A549 (cell line): ENCODE measurements at regions not wholly inside any gene's neighbourhood (a gene's known extent, or its start where the extent isn't known, plus 50 kb on each side); places are given as distances from the start of the nearest gene placed in this dataset.

ENCODE experiments used
- ATAC-seq, 2 experiments: fragments of 200-7000 bp in 1 of 2; fragments of >200 bp in 1 of 2; cut with Nextera tagmentation in 1 of 2; cut with Tn5 transposase in 1 of 2; 3 replicates each; pipeline versions ENCODE4 v1.8.0 to v1.9.1; 2018 to 2020; ENCODE audit warnings: mild to moderate bottlenecking in 1 of 2, moderate library complexity in 1 of 2
- CTCF ChIA-PET: fragments of 300-600 bp; sonication (Branson Sonifier 250); formaldehyde crosslinking; extraction: SDS; loops from one replicate; lab custom pipeline; 2021; ENCODE audit warnings: antibody characterized with exemption, inconsistent platforms; lab: Yijun Ruan, JAX
- POLR2A ChIA-PET: fragments of 350-600 bp; formaldehyde crosslinking; extraction: SDS; loops from one replicate; lab custom pipeline; 2021; ENCODE audit warnings: antibody characterized with exemption, inconsistent platforms; lab: Yijun Ruan, JAX
- DNase-seq, 2 experiments: peaks; one replicate each; pipeline versions ENCODE4 v3.0.0 to v3.0.0-alpha.2; 2011 to 2016; ENCODE audit warnings: low read depth in 1 of 2, low spot score in 1 of 2
- FAIRE-seq: peaks from 2 replicates; lab custom pipeline; 2011; peaks lifted over from hg19 to GRCh38; lab: Jason Lieb, UNC
- H3K27ac ChIP-seq, 2 experiments: fragments of >200 bp; sonication (Bioruptor Twin); formaldehyde crosslinking; 3 replicates each; pipeline ENCODE4 v1.5.1; 2016 to 2017
- H3K4me1 ChIP-seq: fragments of >200 bp; sonication (Bioruptor Twin); formaldehyde crosslinking; 3 replicates; pipeline ENCODE4 v1.6.1; 2016
- H3K4me2 ChIP-seq: fragments of >200 bp; sonication (Bioruptor Twin); formaldehyde crosslinking; 3 replicates; pipeline ENCODE4 v1.6.1; 2016
- H3K4me3 ChIP-seq: fragments of >200 bp; sonication (Bioruptor Twin); formaldehyde crosslinking; 3 replicates; pipeline ENCODE4 v1.5.1; 2016
- H3K9me3 ChIP-seq: fragments of >200 bp; sonication (Bioruptor Twin); formaldehyde crosslinking; 3 replicates; pipeline ENCODE4 v1.6.1; 2016
- ATOH8 ChIP-seq: fragments of 250-450 bp; sonication (Bioruptor Pico); IDR thresholded peaks from 2 replicates; pipeline ENCODE4 v1.5.0; 2020; ENCODE audit warnings: low read depth, mild to moderate bottlenecking, moderate library complexity
- BCL3 ChIP-seq: fragments of >200 bp; sonication (Bioruptor Twin); formaldehyde crosslinking; IDR thresholded peaks from 3 replicates; pipeline ENCODE4 v1.6.1; 2016
- BHLHE40 ChIP-seq: IDR thresholded peaks from 2 replicates; pipeline ENCODE4 v1.6.1; 2012; ENCODE audit warnings: low read depth, low read length, inconsistent platforms
- CBX2 ChIP-seq: fragments of 200-600 bp; sonication (generic); IDR thresholded peaks from 2 replicates; pipeline ENCODE4 v1.6.1; 2016; ENCODE audit warnings: low read depth, mild to moderate bottlenecking, borderline replicate concordance
- CEBPB ChIP-seq, 2 experiments: fragments of >200 bp in 1 of 2; sonication (Bioruptor Twin) in 1 of 2; formaldehyde crosslinking in 1 of 2; IDR thresholded peaks; 2 replicates each; pipeline ENCODE4 v1.6.1; 2012 to 2016
- CHD2 ChIP-seq: fragments of 150-350 bp; IDR thresholded peaks from 2 replicates; pipeline ENCODE4 v1.6.1; 2014; ENCODE audit warnings: low read length; ENCODE audit not compliant: partially characterized antibody
- E2F6 ChIP-seq: IDR thresholded peaks from 2 replicates; pipeline ENCODE4 v1.6.1; 2012; ENCODE audit warnings: low read depth, borderline replicate concordance
- EHF ChIP-seq: fragments of 250-450 bp; sonication (Bioruptor Pico); IDR thresholded peaks from 2 replicates; pipeline ENCODE4 v1.5.0; 2020; ENCODE audit warnings: mild to moderate bottlenecking
- ESRRA ChIP-seq: fragments of 150-350 bp; IDR thresholded peaks from 2 replicates; pipeline ENCODE4 v1.6.1; 2014; ENCODE audit warnings: mild to moderate bottlenecking, low read length, borderline replicate concordance
- FOSB ChIP-seq: fragments of 250-450 bp; sonication (Bioruptor Pico); IDR thresholded peaks from 2 replicates; pipeline ENCODE4 v1.5.0; 2020; ENCODE audit warnings: mild to moderate bottlenecking, moderate library complexity
- FOXS1 ChIP-seq: fragments of 250-450 bp; sonication (Bioruptor Pico); IDR thresholded peaks from 2 replicates; pipeline ENCODE4 v1.5.0; 2020; ENCODE audit warnings: mild to moderate bottlenecking, moderate library complexity
- HDAC2 ChIP-seq: fragments of 200-600 bp; sonication (generic); IDR thresholded peaks from 2 replicates; pipeline ENCODE4 v1.6.1; 2016
- HEYL ChIP-seq: fragments of 250-450 bp; sonication (Bioruptor Pico); IDR thresholded peaks from 2 replicates; pipeline ENCODE4 v1.8.0; 2021; ENCODE audit warnings: mild to moderate bottlenecking, moderate library complexity
- HOXA7 ChIP-seq: fragments of 250-450 bp; sonication (Bioruptor Pico); IDR thresholded peaks from 2 replicates; pipeline ENCODE4 v1.5.0; 2020; ENCODE audit warnings: mild to moderate bottlenecking, moderate library complexity
- HOXB13 ChIP-seq: fragments of 250-450 bp; sonication (Bioruptor Pico); IDR thresholded peaks from 2 replicates; pipeline ENCODE4 v1.5.0; 2020; ENCODE audit warnings: low read depth, mild to moderate bottlenecking, moderate library complexity
- HOXB5 ChIP-seq: fragments of 250-450 bp; sonication (Bioruptor Pico); IDR thresholded peaks from 2 replicates; pipeline ENCODE4 v1.5.0; 2020; ENCODE audit warnings: mild to moderate bottlenecking, moderate library complexity
- JUNB ChIP-seq: fragments of >200 bp; sonication (Bioruptor Twin); formaldehyde crosslinking; IDR thresholded peaks from 2 replicates; pipeline ENCODE4 v1.6.1; 2016
- MAX ChIP-seq: IDR thresholded peaks from 2 replicates; pipeline ENCODE4 v1.6.1; 2012
- MAZ ChIP-seq: fragments of 150-350 bp; IDR thresholded peaks from 2 replicates; pipeline ENCODE4 v1.6.1; 2014; ENCODE audit warnings: antibody characterized with exemption, low read depth, low read length, borderline replicate concordance
- NFE2L2 ChIP-seq: fragments of 150-350 bp; conservative IDR thresholded peaks from 2 replicates; pipeline ENCODE4 v1.6.1; 2014; ENCODE audit warnings: low read length
- PBX3 ChIP-seq: IDR thresholded peaks from 2 replicates; pipeline ENCODE4 v1.6.1; 2012
- RAD21 ChIP-seq, 2 experiments: fragments of >200 bp in 1 of 2; sonication (Bioruptor Twin) in 1 of 2; formaldehyde crosslinking in 1 of 2; IDR thresholded peaks in 1 of 2; conservative IDR thresholded peaks in 1 of 2; 2 replicates in 1 of 2; 3 replicates in 1 of 2; pipeline ENCODE4 v1.6.1; 2012 to 2018; ENCODE audit warnings: inconsistent platforms in 1 of 2
- SMC3 ChIP-seq: fragments of >200 bp; sonication (Bioruptor Twin); formaldehyde crosslinking; IDR thresholded peaks from 3 replicates; pipeline ENCODE4 v1.6.1; 2018; ENCODE audit warnings: inconsistent platforms
- TFCP2L1 ChIP-seq: fragments of 250-450 bp; sonication (Bioruptor Pico); IDR thresholded peaks from 2 replicates; pipeline ENCODE4 v1.5.0; 2021; ENCODE audit warnings: mild to moderate bottlenecking
- USF2 ChIP-seq: fragments of 450-650 bp; IDR thresholded peaks from 2 replicates; pipeline ENCODE4 v1.6.1; 2014; ENCODE audit warnings: antibody characterized with exemption
- ZC3H11A ChIP-seq: fragments of 450-650 bp; IDR thresholded peaks from 2 replicates; pipeline ENCODE4 v1.6.1; 2014; ENCODE audit warnings: antibody characterized with exemption, mild to moderate bottlenecking
- ZFP36 ChIP-seq: fragments of 450-650 bp; IDR thresholded peaks from 2 replicates; pipeline ENCODE4 v1.6.1; 2014; ENCODE audit warnings: borderline replicate concordance; ENCODE audit not compliant: partially characterized antibody
- ZNF302 ChIP-seq: fragments of 250-450 bp; sonication (Bioruptor Pico); IDR thresholded peaks from 2 replicates; pipeline ENCODE4 v1.9.0; 2021; ENCODE audit warnings: inconsistent platforms, mild to moderate bottlenecking, moderate library complexity
- WGBS: methylation state at CpG from one replicate; pipeline ENCODE4 v1.1.6; 2017; ENCODE audit errors: missing lambda C conversion rate; 5-methylcytosine and 5-hydroxymethylcytosine counted together

- no peak overlapping the region for H3K27ac ChIP-seq
- ATAC-seq: no peak
- ChIA-PET POLR2A (no interaction called here), CTCF (no interaction called here)
- H3K9me3 ChIP-seq: no peaks in the 10 kb centered on the region
- FAIRE-seq: no peak
- no peak overlapping the region for H3K4me2 ChIP-seq
- 76% methylated on average over 2 of the region's 2 CpGs for WGBS
- H3K4me1 ChIP-seq: 0 out of 3 replicates have a peak, but pooled peaks cover 4% of the 10 kb centered on the region
- TF ChIP-seq ZNF302 (no peak), HDAC2 (no peak), ATOH8 (CRISPR knock-in tag) (no peak), HEYL (CRISPR knock-in tag) (no peak), CEBPB (IDR thresholded peaks at IDR 0.05) (no peak), JUNB (no peak), MAX (no peak), HOXB13 (CRISPR knock-in tag) (no peak), ESRRA (no peak), FOSB (CRISPR knock-in tag) (no peak)
- DNase-seq: no peak
- H3K4me3 ChIP-seq: no peak overlapping the region
Observed at GRCh38 chr3:41031401-41031800, 167.9 kb upstream of the CTNNB1 start.

GRCh38 chr3:41033956-41034519 lies 165.3 kb upstream of the CTNNB1 start:
- TF ChIP-seq TFCP2L1 (CRISPR knock-in tag) (no peak), HOXB5 (CRISPR knock-in tag) (no peak), USF2 (no peak), CBX2 (no peak), ZC3H11A (no peak), EHF (no peak), E2F6 (no peak), BCL3 (no peak), RAD21 (conservative IDR thresholded peaks at IDR 0.05 in 1 of 2, IDR thresholded peaks at IDR 0.05 in 1 of 2) (no peak), MAX (no peak)
- TF ChIP-seq, all 56 proteins: peak for 0
- ChIA-PET POLR2A (no interaction called here), CTCF (no interaction called here)
- Histone ChIP-seq H3K9me3 (no peaks in the 10 kb centered on the region), H3K4me3 (no peak overlapping the region), H3K27ac (no peak overlapping the region), H3K4me2 (no peak overlapping the region), H3K4me1 (no peaks in the 10 kb centered on the region)
- FAIRE-seq (no peak), DNase-seq (no peak), ATAC-seq (peak in 1 of 2 experiments; percentile 34; a peak in 2 of 6 replicates)
- WGBS: 43% methylated on average over 3 of the region's 3 CpGs

- H3K27ac ChIP-seq: no peak overlapping the region
- no peaks in the 10 kb centered on the region for H3K4me1 ChIP-seq
- H3K4me2 ChIP-seq: no peak overlapping the region
- ChIA-PET POLR2A (no interaction called here), CTCF (no interaction called here)
- FAIRE-seq: no peak
- H3K9me3 ChIP-seq: no peaks in the 10 kb centered on the region
- no peak for DNase-seq
- WGBS: 25% methylated on average over 2 of the region's 2 CpGs
- no peak for ATAC-seq
- no peak overlapping the region for H3K4me3 ChIP-seq
- TF ChIP-seq CEBPB (IDR thresholded peaks at IDR 0.05) (no peak), MAZ (no peak), E2F6 (no peak), BHLHE40 (no peak), CHD2 (no peak), ZFP36 (no peak), PBX3 (no peak), ZNF302 (no peak), CBX2 (no peak), FOXS1 (CRISPR knock-in tag) (no peak), ZC3H11A (no peak), USF2 (no peak), HOXA7 (CRISPR knock-in tag) (no peak), SMC3 (no peak), NFE2L2 (no peak)
Observed at GRCh38 chr3:41035456-41036022, 163.8 kb upstream of the CTNNB1 start.
